ENCODE measurements at regions not wholly inside any gene's neighbourhood (a gene's known extent, or its start where the extent isn't known, plus 50 kb on each side); places are given as distances from the start of the nearest gene placed in this dataset.

DNA sequence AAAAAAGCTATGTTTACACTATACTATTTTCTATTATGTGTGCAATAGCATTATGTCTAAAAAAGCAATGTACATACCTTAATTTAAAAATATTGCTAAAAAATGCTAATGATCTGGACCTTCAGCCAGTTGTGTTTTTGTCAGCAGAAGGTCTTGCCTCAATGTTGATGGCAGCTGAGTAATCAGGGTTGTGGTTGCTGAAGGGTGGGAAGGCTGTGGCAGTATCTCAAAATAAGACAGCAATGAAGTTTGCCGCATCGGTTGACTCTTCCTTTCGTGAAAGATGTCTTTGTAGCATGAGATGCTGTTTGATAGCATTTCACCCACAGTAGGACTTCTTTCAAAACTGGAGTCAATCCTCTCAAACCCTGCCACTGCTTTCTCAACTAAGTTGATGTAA, 134.7 kb upstream of the CDYL start:
- TF ChIP-seq, protein P1, sequence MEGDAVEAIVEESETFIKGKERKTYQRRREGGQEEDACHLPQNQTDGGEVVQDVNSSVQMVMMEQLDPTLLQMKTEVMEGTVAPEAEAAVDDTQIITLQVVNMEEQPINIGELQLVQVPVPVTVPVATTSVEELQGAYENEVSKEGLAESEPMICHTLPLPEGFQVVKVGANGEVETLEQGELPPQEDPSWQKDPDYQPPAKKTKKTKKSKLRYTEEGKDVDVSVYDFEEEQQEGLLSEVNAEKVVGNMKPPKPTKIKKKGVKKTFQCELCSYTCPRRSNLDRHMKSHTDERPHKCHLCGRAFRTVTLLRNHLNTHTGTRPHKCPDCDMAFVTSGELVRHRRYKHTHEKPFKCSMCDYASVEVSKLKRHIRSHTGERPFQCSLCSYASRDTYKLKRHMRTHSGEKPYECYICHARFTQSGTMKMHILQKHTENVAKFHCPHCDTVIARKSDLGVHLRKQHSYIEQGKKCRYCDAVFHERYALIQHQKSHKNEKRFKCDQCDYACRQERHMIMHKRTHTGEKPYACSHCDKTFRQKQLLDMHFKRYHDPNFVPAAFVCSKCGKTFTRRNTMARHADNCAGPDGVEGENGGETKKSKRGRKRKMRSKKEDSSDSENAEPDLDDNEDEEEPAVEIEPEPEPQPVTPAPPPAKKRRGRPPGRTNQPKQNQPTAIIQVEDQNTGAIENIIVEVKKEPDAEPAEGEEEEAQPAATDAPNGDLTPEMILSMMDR (IDR thresholded peaks at IDR 0.05): no peak
- ATAC-seq (ENCODE audit: low FRiP score): no peak

DNA sequence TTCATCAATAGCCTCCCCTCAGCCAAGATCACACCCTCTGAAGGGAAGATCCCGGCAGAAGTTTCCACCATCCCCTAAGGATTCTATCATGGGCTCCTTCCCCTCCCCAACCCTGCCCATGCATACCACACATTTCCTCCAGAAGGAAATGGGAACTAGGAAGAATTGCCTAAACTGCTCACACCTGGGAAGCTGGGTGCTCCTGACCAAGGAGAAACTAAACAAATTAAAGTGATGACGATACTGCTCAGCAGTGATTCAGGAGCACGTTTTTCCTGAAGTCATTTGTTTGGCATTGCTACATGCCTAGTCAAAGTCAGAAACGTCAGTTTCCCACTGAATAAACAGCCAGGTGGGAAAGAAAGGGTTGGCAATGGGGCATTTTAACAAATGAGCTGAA, 136.1 kb upstream of the CDYL start:
- TF ChIP-seq, protein P1 (IDR thresholded peaks at IDR 0.05): no peak
- no peak for DNase-seq (ENCODE audit: low spot score)
- ATAC-seq (ENCODE audit: low FRiP score): no peak

More for the DNA sequence above, 134.7 kb upstream of the CDYL start:
- DNase-seq (ENCODE audit: low spot score): no peak

DNA sequence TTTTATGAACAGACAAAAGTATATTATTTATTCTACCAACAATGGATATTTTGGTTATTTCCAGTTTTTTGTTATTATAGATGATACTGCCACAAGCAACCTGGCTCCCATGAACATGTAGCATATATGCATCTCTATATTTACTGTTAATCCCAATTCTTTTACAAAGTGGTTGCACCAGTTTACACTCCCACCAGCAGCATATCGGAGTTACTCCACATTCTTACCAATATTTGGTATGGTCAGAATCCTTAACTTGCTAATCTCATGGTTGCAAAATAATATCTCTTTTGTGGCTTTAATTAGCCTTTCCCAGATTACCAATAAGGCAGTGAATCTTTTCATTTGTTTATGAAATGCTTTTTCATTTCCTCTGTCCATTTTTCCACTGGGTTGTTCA, 137.6 kb upstream of the CDYL start:
- TF ChIP-seq, protein P1 (IDR thresholded peaks at IDR 0.05): no peak
- ATAC-seq (ENCODE audit: low FRiP score): no peak
- DNase-seq (ENCODE audit: low spot score): no peak

DNA sequence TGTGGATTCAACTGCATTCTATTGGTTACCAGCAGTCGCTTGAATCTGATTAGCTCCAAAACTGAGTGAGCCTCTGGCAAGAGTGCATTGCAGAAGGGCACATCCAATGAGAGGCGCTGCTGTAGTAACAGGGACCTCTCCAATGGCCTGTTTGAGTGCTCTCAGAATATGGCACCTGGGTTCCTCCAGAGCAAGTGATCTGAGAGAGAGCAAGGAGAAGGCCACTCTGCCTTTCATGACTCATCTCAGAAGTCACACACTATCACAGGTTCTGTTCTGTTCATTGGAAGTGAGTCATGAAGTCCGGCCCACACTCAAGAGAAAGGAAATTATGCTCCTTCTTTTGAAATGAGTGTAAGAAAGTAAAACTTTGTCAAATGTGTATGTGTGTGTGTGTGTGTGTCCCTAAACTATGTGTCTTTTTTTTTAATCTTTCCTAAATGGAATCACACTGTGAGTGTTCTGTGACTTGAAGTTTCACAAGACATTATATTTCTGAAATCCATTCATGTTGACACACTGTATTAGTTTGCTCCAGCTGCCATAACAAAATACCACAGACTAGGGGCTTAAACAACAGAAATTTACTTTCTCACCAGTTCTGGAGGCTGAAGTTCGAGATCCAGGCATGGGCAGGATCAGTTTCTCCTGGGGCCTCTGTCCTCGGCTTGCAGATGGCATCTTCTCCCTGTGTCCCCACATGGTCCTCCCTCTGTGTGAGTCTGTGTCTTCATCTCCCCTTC, 138.3 kb upstream of the CDYL start:
- TF ChIP-seq, protein P1 (IDR thresholded peaks at IDR 0.05): no peak
- no peak for ATAC-seq (ENCODE audit: low FRiP score)
- no peak for DNase-seq (ENCODE audit: low spot score)

DNA sequence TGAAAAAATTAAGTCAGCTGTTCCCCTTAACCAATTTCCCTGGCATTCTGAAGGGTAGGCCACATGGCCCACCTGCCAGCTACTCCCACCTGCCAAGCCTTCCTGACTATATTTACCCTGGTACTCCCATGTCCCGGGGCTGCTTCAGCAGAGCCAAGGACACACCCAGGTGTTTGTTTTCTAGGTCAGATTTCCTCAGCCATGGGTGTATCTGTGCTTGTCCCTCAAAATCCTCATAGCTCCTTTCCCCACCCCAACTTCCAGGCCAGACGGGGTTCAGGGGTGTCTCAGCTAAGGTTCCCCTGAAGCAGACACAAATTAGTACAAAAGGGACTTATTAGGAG, 139.4 kb upstream of the CDYL start:
- ATAC-seq (ENCODE audit: low FRiP score) (no peak), DNase-seq (ENCODE audit: low spot score) (no peak)
- TF ChIP-seq, protein P1 (IDR thresholded peaks at IDR 0.05): no peak

DNA sequence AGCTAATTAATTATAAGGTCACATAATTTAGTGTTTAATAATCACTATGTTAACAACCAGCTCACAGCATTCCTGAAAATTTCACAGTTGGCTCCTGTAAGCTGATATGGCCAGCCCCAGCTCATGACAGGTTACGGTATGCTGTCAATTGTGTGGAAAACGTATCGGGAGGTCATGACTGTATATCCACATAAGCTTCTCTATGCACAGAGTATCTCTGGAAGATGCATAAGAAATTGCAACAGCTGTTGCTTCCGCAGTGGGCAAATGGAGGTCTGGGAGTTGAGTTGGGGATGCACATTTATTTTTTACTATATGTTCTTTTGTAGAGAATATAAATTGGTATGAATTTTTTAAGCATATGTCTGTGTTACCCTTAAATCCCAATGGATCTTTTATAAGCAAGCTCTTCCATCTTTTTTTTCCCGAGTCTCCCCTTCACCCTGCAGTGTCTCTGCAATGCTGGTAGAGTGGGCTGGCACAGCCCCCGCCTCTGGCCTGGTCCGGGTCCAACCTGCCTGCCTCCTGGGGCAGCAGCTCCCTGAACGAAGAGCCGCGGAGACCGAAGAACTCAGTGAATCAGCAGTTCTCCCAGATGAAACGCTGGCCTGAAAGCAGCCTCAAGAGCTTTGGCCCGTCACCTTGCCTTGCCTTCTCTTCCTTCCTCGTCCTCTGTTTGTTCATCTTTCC, 139.9 kb upstream of the CDYL start:
- DNase-seq (ENCODE audit: low spot score) (no peak), ATAC-seq (ENCODE audit: low FRiP score) (no peak)
- TF ChIP-seq, protein P1 (IDR thresholded peaks at IDR 0.05): no peak

DNA sequence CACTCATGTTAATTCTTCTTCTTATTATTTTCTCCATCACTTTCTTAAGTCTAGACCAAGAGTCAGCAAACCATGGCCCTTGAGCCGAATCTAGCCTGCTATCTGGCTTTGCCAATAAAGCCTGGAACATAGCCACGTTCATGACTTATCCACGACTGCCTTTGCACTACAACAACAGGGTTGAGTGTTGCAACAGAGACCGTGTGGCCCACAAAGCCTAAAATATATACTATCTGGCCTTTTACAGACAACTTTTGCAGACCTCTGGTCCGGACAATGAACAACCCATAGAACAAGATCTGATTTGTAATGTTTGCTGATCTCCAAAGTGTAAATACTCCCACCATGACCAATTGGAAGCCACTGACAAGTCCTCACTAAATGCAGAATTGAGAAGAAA, 140.5 kb upstream of the CDYL start:
- ATAC-seq (ENCODE audit: low FRiP score) (no peak), DNase-seq (ENCODE audit: low spot score) (no peak)
- TF ChIP-seq, protein P1 (IDR thresholded peaks at IDR 0.05): no peak
